ENCODE measurements at regions not wholly inside any gene's neighbourhood (a gene's known extent, or its start where the extent isn't known, plus 50 kb on each side); places are given as distances from the start of the nearest gene placed in this dataset.

DNA sequence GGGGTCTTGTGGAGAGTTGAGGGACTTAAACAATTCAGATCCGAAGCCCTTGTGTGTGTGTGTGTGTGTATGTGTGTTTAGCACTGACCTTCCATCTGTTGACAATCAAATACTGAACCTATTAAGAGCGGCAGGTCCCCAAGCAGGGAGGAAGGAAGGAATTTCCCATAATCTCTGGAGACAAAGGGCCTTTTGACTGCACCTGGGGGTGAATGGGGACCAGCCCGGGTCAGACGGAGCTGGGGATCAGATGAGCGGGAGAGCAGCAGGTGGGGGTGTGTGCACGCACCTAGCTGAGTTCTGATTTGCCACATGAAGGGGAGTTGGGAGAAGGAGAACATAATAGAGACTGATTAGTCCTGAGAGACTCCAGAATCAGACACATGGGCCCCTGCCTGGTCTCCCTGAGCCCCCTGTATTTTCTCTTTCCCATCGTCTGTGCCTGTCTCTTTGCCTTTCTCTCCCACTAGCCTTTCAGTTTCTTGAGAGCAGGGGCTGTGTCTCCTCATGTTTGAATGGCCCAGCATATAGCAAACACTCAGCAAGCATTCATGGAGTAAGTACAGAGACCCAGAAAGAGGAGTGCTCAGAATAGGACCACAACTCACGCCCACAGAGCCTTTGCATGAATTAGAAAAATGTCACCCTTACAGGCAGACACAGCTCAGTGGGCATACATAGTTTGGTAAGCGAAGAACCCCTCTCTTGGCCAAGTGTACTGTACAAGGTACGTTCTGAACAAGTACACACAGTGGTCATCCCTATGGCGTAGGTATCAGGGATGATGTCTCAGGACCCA lies 288.3 kb upstream of the HABP2 start:
- peak in 2 of 9 donors; percentile 42 to 49 for DNase-seq (ENCODE audit: low read depth in 6 of 9, low spot score in 9 of 9)
- H3K4me1 ChIP-seq (ENCODE audit: control insufficient read depth in 2 of 2, insufficient read depth in 2 of 2, low read length in 2 of 2), result peaks cover 70 to 87% of the 10 kb centered on the region in 2 donors
- H3K4me3 ChIP-seq (ENCODE audit: low read length in 2 of 2), result peak overlapping the region; percentile 47 to 52
- WGBS, result 76% methylated on average over 11 of the region's 11 CpGs
- no peaks in the 10 kb centered on the region for H3K36me3 ChIP-seq (ENCODE audit: control insufficient read depth in 2 of 2, insufficient read depth in 2 of 2, low read length in 1 of 2)
- H3K9me3 ChIP-seq (ENCODE audit: control insufficient read depth in 2 of 2, insufficient read depth in 1 of 2, low read length in 1 of 2), result peaks cover 0 to 1% of the 10 kb centered on the region in 2 donors
- H3K27me3 ChIP-seq (ENCODE audit: control insufficient read depth in 2 of 2, insufficient read depth in 1 of 2, low read length in 1 of 2), result no peaks in the 10 kb centered on the region
- H3K27ac ChIP-seq (ENCODE audit: low read depth in 1 of 2, low read length in 1 of 2), result peak overlapping the region in 1 of 2 donors; percentile 96

GRCh38 chr10:113266147-113266546 lies 286.7 kb upstream of the HABP2 start:
- peak in 2 of 9 donors; percentile 47 to 58 for DNase-seq (ENCODE audit: low read depth in 6 of 9, low spot score in 9 of 9)
- Histone ChIP-seq H3K4me3 (ENCODE audit: low read length in 2 of 2) (peak overlapping the region; percentile 47 to 52), H3K4me1 (ENCODE audit: control insufficient read depth in 2 of 2, insufficient read depth in 2 of 2, low read length in 2 of 2) (peaks cover 54 to 73% of the 10 kb centered on the region in 2 donors), H3K9me3 (ENCODE audit: control insufficient read depth in 2 of 2, insufficient read depth in 1 of 2, low read length in 1 of 2) (no peaks in the 10 kb centered on the region), H3K27ac (ENCODE audit: low read depth in 1 of 2, low read length in 1 of 2) (peak overlapping the region in 1 of 2 donors; percentile 96), H3K36me3 (ENCODE audit: control insufficient read depth in 2 of 2, insufficient read depth in 2 of 2, low read length in 1 of 2) (no peaks in the 10 kb centered on the region), H3K27me3 (ENCODE audit: control insufficient read depth in 2 of 2, insufficient read depth in 1 of 2, low read length in 1 of 2) (no peaks in the 10 kb centered on the region)
- WGBS, result 20% methylated on average over 4 of the region's 4 CpGs

DNA sequence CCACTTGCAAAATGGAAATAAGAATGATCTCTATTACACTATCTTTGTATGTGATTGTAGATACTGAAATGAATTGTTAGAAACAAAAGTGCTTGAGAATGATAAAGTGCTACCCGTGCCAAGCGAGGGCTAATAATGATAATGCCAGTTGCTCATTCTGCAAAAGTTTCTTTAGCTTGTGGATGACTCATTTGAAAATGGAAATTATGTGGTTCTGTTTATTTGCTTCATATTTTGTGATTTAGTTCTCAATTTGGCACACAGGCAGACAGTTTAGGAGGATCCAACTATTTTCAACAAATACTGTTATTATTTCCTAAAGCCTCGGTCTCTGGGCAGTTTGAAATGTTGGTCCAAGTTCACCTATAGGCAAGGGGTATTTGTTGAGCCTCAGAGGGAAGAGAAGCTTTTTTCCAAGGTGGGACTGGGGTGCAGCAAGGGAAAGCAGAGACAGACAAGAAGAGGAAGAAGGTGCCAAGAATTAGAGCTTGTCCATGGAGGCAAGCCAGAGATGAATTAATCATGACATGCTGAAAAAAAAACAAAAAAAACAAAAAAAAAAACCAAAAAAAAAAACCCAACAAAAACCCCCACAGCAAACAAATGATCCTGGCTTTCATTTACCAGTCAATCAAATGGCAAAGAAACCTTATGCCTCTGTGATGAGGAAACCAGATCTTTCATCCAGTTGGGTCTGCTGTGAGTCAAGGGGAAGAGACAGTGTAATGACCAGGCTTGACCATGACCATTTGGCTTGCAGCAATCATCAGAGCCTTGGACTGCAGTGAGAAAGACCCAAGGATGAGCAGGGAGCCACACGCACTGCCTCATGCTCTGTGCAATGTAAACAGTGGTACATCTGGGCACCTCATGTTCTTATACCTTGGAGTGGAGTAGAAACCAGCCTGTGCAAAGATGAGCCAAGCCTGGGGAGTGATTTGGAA lies 285.0 kb upstream of the HABP2 start:
- DNase-seq (ENCODE audit: low read depth in 6 of 9, low spot score in 9 of 9), result no peak
- no peaks in the 10 kb centered on the region for H3K9me3 ChIP-seq (ENCODE audit: control insufficient read depth in 2 of 2, insufficient read depth in 1 of 2, low read length in 1 of 2)
- H3K27me3 ChIP-seq (ENCODE audit: control insufficient read depth in 2 of 2, insufficient read depth in 1 of 2, low read length in 1 of 2), result no peaks in the 10 kb centered on the region
- peak overlapping the region in 1 of 2 donors; percentile 33 for H3K27ac ChIP-seq (ENCODE audit: low read depth in 1 of 2, low read length in 1 of 2)
- peaks cover 43 to 62% of the 10 kb centered on the region in 2 donors for H3K4me1 ChIP-seq (ENCODE audit: control insufficient read depth in 2 of 2, insufficient read depth in 2 of 2, low read length in 2 of 2)
- H3K36me3 ChIP-seq (ENCODE audit: control insufficient read depth in 2 of 2, insufficient read depth in 2 of 2, low read length in 1 of 2), result no peaks in the 10 kb centered on the region
- H3K4me3 ChIP-seq (ENCODE audit: low read length in 2 of 2), result no peak overlapping the region
- 94% methylated on average over 4 of the region's 4 CpGs for WGBS

GRCh38 chr10:113269333-113269732 lies 283.5 kb upstream of the HABP2 start:
- H3K36me3 ChIP-seq (ENCODE audit: control insufficient read depth in 2 of 2, insufficient read depth in 2 of 2, low read length in 1 of 2), result no peaks in the 10 kb centered on the region

DNA sequence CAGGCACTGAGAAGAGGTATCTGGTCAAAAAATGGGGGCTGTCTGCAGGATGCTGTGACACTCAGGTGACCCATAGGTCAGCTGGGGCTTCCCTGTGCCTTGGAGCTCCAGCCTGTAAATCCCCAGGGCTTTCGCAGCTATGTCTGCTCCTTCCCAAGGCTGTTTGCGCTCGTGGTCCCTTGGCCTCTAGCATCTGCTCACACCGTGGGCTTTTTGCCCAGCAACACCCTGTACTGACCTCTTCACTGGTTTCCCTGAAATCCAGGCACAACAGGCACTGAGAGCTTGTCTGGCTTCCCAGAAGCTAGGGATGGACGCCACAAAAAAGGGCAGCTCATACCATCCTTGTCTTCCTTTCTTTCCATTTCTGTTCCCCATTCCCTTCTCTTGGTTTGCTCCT lies 280.3 kb upstream of the HABP2 start:
- no peak for DNase-seq (ENCODE audit: low read depth in 6 of 9, low spot score in 9 of 9)
- Histone ChIP-seq H3K4me1 (ENCODE audit: control insufficient read depth in 2 of 2, insufficient read depth in 2 of 2, low read length in 2 of 2) (peaks cover 25 to 33% of the 10 kb centered on the region in 2 donors), H3K9me3 (ENCODE audit: control insufficient read depth in 2 of 2, insufficient read depth in 1 of 2, low read length in 1 of 2) (peaks cover 0 to 4% of the 10 kb centered on the region in 2 donors), H3K27me3 (ENCODE audit: control insufficient read depth in 2 of 2, insufficient read depth in 1 of 2, low read length in 1 of 2) (no peaks in the 10 kb centered on the region), H3K36me3 (ENCODE audit: control insufficient read depth in 2 of 2, insufficient read depth in 2 of 2, low read length in 1 of 2) (peaks cover 0 to 5% of the 10 kb centered on the region in 2 donors), H3K27ac (ENCODE audit: low read depth in 1 of 2, low read length in 1 of 2) (peak overlapping the region in 1 of 2 donors; percentile 65), H3K4me3 (ENCODE audit: low read length in 2 of 2) (no peak overlapping the region)
- WGBS, result 97% methylated on average over 5 of the region's 5 CpGs

More at GRCh38 chr10:113269333-113269732, 283.5 kb upstream of the HABP2 start:
- Histone ChIP-seq H3K27me3 (ENCODE audit: control insufficient read depth in 2 of 2, insufficient read depth in 1 of 2, low read length in 1 of 2) (no peaks in the 10 kb centered on the region), H3K9me3 (ENCODE audit: control insufficient read depth in 2 of 2, insufficient read depth in 1 of 2, low read length in 1 of 2) (peaks cover 0 to 2% of the 10 kb centered on the region in 2 donors), H3K27ac (ENCODE audit: low read depth in 1 of 2, low read length in 1 of 2) (no peak overlapping the region), H3K4me1 (ENCODE audit: control insufficient read depth in 2 of 2, insufficient read depth in 2 of 2, low read length in 2 of 2) (peaks cover 44 to 59% of the 10 kb centered on the region in 2 donors), H3K4me3 (ENCODE audit: low read length in 2 of 2) (no peak overlapping the region)
- WGBS, result 98% methylated on average over 2 of the region's 2 CpGs
- DNase-seq (ENCODE audit: low read depth in 6 of 9, low spot score in 9 of 9), result no peak

DNA sequence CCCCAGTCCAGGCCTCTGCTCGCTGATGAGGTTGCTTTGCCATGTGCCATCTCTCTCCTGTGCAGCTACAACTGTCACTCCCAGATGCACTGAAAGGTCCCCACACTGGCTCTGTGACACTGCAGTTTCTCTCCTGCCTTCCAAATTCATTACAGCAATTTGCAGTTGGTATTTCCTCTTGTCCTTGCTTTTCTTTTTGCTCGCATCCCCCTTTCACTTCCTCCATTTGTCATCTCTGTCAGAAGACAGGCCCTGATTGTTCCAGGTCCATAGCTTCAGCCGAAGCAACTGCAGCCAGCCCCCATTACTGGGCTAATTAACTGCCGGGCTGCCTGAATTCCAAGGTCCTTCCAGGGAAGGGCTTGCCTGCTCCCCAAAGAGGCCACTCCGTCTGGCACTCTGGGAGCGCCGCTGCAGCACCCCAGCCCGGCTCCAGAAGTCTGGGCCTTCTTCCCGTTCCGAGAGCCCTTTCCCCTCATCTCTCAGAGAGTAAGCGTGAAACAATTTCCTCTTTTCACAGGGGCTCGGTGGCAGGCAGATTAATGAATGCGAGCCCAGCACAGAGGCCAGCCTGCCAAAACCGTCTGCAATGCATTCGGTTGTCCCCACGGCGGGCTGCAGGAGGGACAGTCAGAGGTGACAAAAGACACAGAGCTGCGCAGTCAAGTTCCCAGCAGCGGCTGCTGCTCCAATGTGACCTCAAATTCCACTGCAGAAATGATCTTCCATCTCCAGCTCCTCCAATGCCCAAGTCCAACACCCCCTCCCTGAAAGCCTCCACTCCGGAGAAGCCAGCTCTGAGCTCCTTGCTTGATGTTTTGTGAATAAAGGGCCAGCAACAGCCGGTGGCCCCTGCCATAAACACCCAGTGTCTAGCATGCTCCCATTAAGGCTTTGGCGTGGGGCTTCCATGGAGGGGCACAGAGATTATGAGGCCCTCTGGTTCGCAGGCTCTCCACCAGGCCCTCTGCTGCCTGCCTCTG lies 279.4 kb upstream of the HABP2 start:
- Histone ChIP-seq H3K27ac (ENCODE audit: low read depth in 1 of 2, low read length in 1 of 2) (peak overlapping the region in 1 of 2 donors; percentile 65), H3K4me3 (ENCODE audit: low read length in 2 of 2) (no peak overlapping the region), H3K9me3 (ENCODE audit: control insufficient read depth in 2 of 2, insufficient read depth in 1 of 2, low read length in 1 of 2) (peaks cover 0 to 4% of the 10 kb centered on the region in 2 donors), H3K27me3 (ENCODE audit: control insufficient read depth in 2 of 2, insufficient read depth in 1 of 2, low read length in 1 of 2) (no peaks in the 10 kb centered on the region), H3K36me3 (ENCODE audit: control insufficient read depth in 2 of 2, insufficient read depth in 2 of 2, low read length in 1 of 2) (peaks cover 0 to 5% of the 10 kb centered on the region in 2 donors), H3K4me1 (ENCODE audit: control insufficient read depth in 2 of 2, insufficient read depth in 2 of 2, low read length in 2 of 2) (peaks cover 23 to 25% of the 10 kb centered on the region in 2 donors)
- DNase-seq (ENCODE audit: low read depth in 6 of 9, low spot score in 9 of 9), result peak in 2 of 9 donors; percentile 18 to 51
- WGBS, result 56% methylated on average over 23 of the region's 23 CpGs

GRCh38 chr10:113274176-113274829 lies 278.6 kb upstream of the HABP2 start:
- peak overlapping the region in 1 of 2 donors; percentile 65 for H3K27ac ChIP-seq (ENCODE audit: low read depth in 1 of 2, low read length in 1 of 2)
- DNase-seq (ENCODE audit: low read depth in 6 of 9, low spot score in 9 of 9), result no peak

GRCh38 chr10:113278221-113278620 lies 274.6 kb upstream of the HABP2 start:
- H3K27ac ChIP-seq (ENCODE audit: low read depth in 1 of 2, low read length in 1 of 2), result no peak overlapping the region
- peaks cover 0 to 4% of the 10 kb centered on the region in 2 donors for H3K9me3 ChIP-seq (ENCODE audit: control insufficient read depth in 2 of 2, insufficient read depth in 1 of 2, low read length in 1 of 2)
- DNase-seq (ENCODE audit: low read depth in 6 of 9, low spot score in 9 of 9), result no peak
- peaks cover 0 to 5% of the 10 kb centered on the region in 2 donors for H3K36me3 ChIP-seq (ENCODE audit: control insufficient read depth in 2 of 2, insufficient read depth in 2 of 2, low read length in 1 of 2)
- peaks cover 11 to 12% of the 10 kb centered on the region in 2 donors for H3K4me1 ChIP-seq (ENCODE audit: control insufficient read depth in 2 of 2, insufficient read depth in 2 of 2, low read length in 2 of 2)
- no peak overlapping the region for H3K4me3 ChIP-seq (ENCODE audit: low read length in 2 of 2)
- no peaks in the 10 kb centered on the region for H3K27me3 ChIP-seq (ENCODE audit: control insufficient read depth in 2 of 2, insufficient read depth in 1 of 2, low read length in 1 of 2)
- 87% methylated on average over 1 of the region's 1 CpG for WGBS

More at GRCh38 chr10:113274176-113274829, 278.6 kb upstream of the HABP2 start:
- Histone ChIP-seq H3K9me3 (ENCODE audit: control insufficient read depth in 2 of 2, insufficient read depth in 1 of 2, low read length in 1 of 2) (peaks cover 0 to 4% of the 10 kb centered on the region in 2 donors), H3K4me3 (ENCODE audit: low read length in 2 of 2) (no peak overlapping the region), H3K4me1 (ENCODE audit: control insufficient read depth in 2 of 2, insufficient read depth in 2 of 2, low read length in 2 of 2) (peaks cover 19 to 23% of the 10 kb centered on the region in 2 donors), H3K27me3 (ENCODE audit: control insufficient read depth in 2 of 2, insufficient read depth in 1 of 2, low read length in 1 of 2) (no peaks in the 10 kb centered on the region), H3K36me3 (ENCODE audit: control insufficient read depth in 2 of 2, insufficient read depth in 2 of 2, low read length in 1 of 2) (peaks cover 0 to 5% of the 10 kb centered on the region in 2 donors)
- WGBS, result 95% methylated on average over 8 of the region's 8 CpGs
